ENCODE measurements at regions not wholly inside any gene's neighbourhood (a gene's known extent, or its start where the extent isn't known, plus 50 kb on each side); places are given as distances from the start of the nearest gene placed in this dataset.

DNA sequence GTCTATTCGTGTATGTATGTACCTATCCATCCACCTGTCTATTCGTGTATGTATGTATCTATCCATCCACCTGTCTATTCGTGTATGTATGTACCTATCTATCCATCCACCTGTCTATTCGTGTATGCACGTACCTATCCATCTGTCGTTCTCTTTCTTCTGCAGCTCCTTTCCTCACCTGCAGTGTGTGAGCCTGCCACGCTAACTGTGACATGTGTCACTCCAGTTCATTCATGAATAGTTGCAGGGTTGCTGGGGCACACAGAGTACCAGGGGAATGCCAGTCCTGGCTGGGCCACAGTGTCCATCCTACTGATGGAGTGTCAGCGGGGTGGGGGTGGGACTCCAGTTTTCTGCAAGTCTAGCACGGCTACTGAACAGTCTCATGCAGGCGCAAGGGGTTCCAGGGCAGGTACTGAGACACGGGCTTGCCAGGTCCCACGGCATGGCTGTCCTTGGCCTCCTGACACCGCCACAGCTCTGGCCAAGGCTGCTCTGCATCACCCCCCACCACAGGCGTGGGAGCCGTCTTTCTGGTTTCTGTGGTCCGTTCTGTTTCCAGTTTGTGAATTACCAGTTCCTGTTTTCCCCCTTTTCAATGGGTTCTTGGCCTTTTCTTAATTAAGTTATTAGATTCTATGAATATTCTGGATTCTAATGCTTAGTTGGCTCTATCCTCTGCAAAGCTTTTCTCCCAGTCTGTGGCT, 88.8 kb upstream of the CLDN5 start:
- no peaks in the 10 kb centered on the region for H3K9me3 ChIP-seq (ENCODE audit: insufficient read depth in 2 of 2, low read depth in 1 of 2, low read length in 1 of 2)
- H3K36me3 ChIP-seq (ENCODE audit: control insufficient read depth in 2 of 4, insufficient read depth in 4 of 4, low read length in 3 of 4) = no peaks in the 10 kb centered on the region
- H2AK5ac ChIP-seq (ENCODE audit: low read depth, low read length) = no peak overlapping the region
- no peak overlapping the region for H3K27ac ChIP-seq (ENCODE audit: low read depth, low read length)
- H3K4ac ChIP-seq (replicated peaks; ENCODE audit: insufficient read length, low read depth, low read length) = no peak overlapping the region
- no peak overlapping the region; the same call in 1 of the 2 replicates for H4K8ac ChIP-seq (ENCODE audit: extremely low read depth, insufficient read depth, low read length)
- H2AFZ ChIP-seq (ENCODE audit: low read length) = no peak overlapping the region
- H2BK120ac ChIP-seq (replicated peaks; ENCODE audit: low read depth, low read length) = no peak overlapping the region
- 83% methylated on average over 16 of the region's 16 CpGs; no CpG with 5 or more reads in 1 of the 2 experiments for WGBS, 2 experiments (ENCODE audit: extremely low coverage in 1 of 2, insufficient coverage in 1 of 2, insufficient read length in 1 of 2, insufficient replicate concordance in 2 of 2, low coverage in 1 of 2, low lambda C conversion rate in 2 of 2, missing lambda C conversion rate in 1 of 2)
- ChIA-PET POLR2A (ENCODE audit: partially characterized antibody) (no interaction called here), CTCF (ENCODE audit: partially characterized antibody) (interaction anchor here (1.2 kb wide), 1 partner anchor 17 kb away, joined by 3 read pairs; no protein-coding TSS in a partner anchor)
- no peak overlapping the region for H2BK20ac ChIP-seq (ENCODE audit: low read length)
- H3K9ac ChIP-seq (replicated peaks in 1 of 4; ENCODE audit: extremely low read depth in 1 of 4, low read depth in 3 of 4, low read length in 3 of 4) = no peak overlapping the region
- 0 out of 2 replicates have a peak, but pooled peaks cover 2% of the 10 kb centered on the region for H3K79me1 ChIP-seq (ENCODE audit: low read depth, low read length)
- H3K27me3 ChIP-seq (replicated peaks in 1 of 4; ENCODE audit: control insufficient read depth in 3 of 4, extremely low read depth in 1 of 4, insufficient read depth in 3 of 4, low read length in 3 of 4) = no peaks in the 10 kb centered on the region
- H3K23me2 ChIP-seq (ENCODE audit: low read depth, low read length) = no peaks in the 10 kb centered on the region
- H4K91ac ChIP-seq (replicated peaks; ENCODE audit: insufficient read length, low read length) = no peak overlapping the region
- DNase-seq (ENCODE audit: low read depth in 1 of 2, low spot score in 2 of 2) (no peak), FAIRE-seq (no peak)
- H2BK15ac ChIP-seq (ENCODE audit: low read length) = no peak overlapping the region
- peaks cover 0 to 25% (median 16%) of the 10 kb centered on the region in 4 experiments; a peak in 6 of 7 replicates for H3K4me1 ChIP-seq (replicated peaks in 1 of 4; ENCODE audit: control insufficient read depth in 3 of 4, insufficient read depth in 4 of 4, low read length in 3 of 4)
- no peak overlapping the region for H2BK12ac ChIP-seq (ENCODE audit: low read depth, low read length)
- H2BK5ac ChIP-seq (ENCODE audit: low read depth, low read length) = no peak overlapping the region
- H3K14ac ChIP-seq (ENCODE audit: insufficient read length) = no peak overlapping the region
- H3K18ac ChIP-seq (ENCODE audit: extremely low read depth, low read length) = no peak overlapping the region
- H3K4me3 ChIP-seq (ENCODE audit: extremely low read depth in 1 of 4, insufficient read depth in 2 of 4, low read depth in 3 of 4, low read length in 4 of 4) = no peak overlapping the region
- no peaks in the 10 kb centered on the region for H3K79me2 ChIP-seq (ENCODE audit: control insufficient read depth in 1 of 2, insufficient read depth in 2 of 2, low read length in 2 of 2)
- no peak overlapping the region for H4K5ac ChIP-seq (ENCODE audit: insufficient read length, low read depth, low read length)
- H3K23ac ChIP-seq (ENCODE audit: insufficient read length) = no peak overlapping the region
- no peak overlapping the region for H3K56ac ChIP-seq (replicated peaks; ENCODE audit: insufficient read length, low read depth, low read length)
- no peak overlapping the region for H3K4me2 ChIP-seq (ENCODE audit: insufficient read depth in 1 of 2, low read depth in 2 of 2, low read length in 2 of 2)
- H4K20me1 ChIP-seq (replicated peaks in 1 of 2; ENCODE audit: control insufficient read depth in 1 of 2, insufficient read depth in 2 of 2, low read length in 2 of 2) = no peaks in the 10 kb centered on the region
- TF ChIP-seq EP300 (IDR thresholded peaks at IDR 0.05; ENCODE audit: borderline replicate concordance in 1 of 2, low read depth in 2 of 2, low read length in 2 of 2) (no peak), TAF1 (IDR thresholded peaks at IDR 0.05; ENCODE audit: low read depth, low read length) (no peak), SP2 (IDR thresholded peaks at IDR 0.05; ENCODE audit: low read length) (no peak), JUND (IDR thresholded peaks at IDR 0.05; ENCODE audit: low read length) (no peak), TEAD4 (IDR thresholded peaks at IDR 0.05; ENCODE audit: low read depth, low read length) (no peak), SUZ12 (IDR thresholded peaks at IDR 0.05; ENCODE audit: low read length) (no peak), CHD1 (IDR thresholded peaks at IDR 0.05; ENCODE audit: low read depth, low read length) (no peak), RBBP5 (IDR thresholded peaks at IDR 0.05; ENCODE audit: borderline replicate concordance, low read depth, low read length) (no peak), CHD2 (IDR thresholded peaks at IDR 0.05; ENCODE audit: low read length) (no peak), TAF7 (optimal IDR thresholded peaks at IDR 0.05; ENCODE audit: borderline replicate concordance, low read depth, low read length) (no peak), SIX5 (IDR thresholded peaks at IDR 0.05; ENCODE audit: low read depth, low read length) (no peak), RFX5 (IDR thresholded peaks at IDR 0.05; ENCODE audit: borderline replicate concordance, low read depth, low read length) (no peak)
- TF ChIP-seq, protein P1, sequence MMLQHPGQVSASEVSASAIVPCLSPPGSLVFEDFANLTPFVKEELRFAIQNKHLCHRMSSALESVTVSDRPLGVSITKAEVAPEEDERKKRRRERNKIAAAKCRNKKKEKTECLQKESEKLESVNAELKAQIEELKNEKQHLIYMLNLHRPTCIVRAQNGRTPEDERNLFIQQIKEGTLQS (IDR thresholded peaks at IDR 0.05; ENCODE audit: insufficient read depth, low read depth, low read length) = no peak

Measured in H1 (cell line).